HuH-7 (cell line): ENCODE measurements at regions not wholly inside any gene's neighbourhood (a gene's known extent, or its start where the extent isn't known, plus 50 kb on each side); places are given as distances from the start of the nearest gene placed in this dataset.
A peak's percentile ranks its signal among the peaks of the same experiment; 100 is the strongest.
"Not testable (repeated sequence)": the region's sequence is repeated elsewhere in the genome, so short reads cannot be mapped to it uniquely, and the experiment has no call there.

ENCODE experiments used
- DNase-seq: peaks from one replicate; pipeline ENCODE4 v3.0.0; 2011; ENCODE audit warnings: low spot score

DNA sequence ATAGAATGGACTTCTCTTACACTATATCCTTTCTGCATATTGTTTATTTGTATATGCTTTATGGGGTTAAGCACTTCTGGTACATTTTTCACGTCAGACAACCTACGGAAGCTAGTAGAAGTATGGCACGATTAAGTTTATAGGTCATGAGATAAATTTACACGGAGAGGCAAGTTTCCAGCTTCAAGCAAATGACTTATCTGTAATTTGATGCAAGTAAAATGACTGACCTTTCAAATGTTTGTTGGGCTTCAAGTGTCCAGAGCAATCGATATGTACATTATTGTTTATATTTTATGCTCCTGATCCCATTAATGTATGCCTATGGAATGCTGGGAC is 97.5 kb upstream of the EFEMP1 start:
- DNase-seq, result no peak

DNA sequence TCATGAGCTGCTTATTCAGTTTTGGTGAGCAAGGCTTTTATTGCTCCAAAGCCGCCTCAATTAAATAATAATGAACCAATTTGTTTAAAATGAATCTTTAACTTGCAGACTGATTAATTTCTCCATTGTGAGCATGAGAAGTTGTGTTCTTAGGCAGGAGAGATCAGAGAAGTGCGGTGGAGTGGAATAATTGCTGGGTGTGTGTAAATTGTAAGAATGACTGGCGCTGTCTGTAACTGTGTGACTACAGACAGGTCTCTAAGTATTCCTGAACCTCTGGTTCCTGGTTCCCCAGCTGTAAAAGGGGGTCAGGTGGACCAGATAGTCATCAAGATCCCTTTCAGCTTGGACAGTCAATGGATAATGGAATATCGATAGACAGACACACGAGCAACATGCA is 98.0 kb upstream of the EFEMP1 start:
- DNase-seq, result no peak

DNA sequence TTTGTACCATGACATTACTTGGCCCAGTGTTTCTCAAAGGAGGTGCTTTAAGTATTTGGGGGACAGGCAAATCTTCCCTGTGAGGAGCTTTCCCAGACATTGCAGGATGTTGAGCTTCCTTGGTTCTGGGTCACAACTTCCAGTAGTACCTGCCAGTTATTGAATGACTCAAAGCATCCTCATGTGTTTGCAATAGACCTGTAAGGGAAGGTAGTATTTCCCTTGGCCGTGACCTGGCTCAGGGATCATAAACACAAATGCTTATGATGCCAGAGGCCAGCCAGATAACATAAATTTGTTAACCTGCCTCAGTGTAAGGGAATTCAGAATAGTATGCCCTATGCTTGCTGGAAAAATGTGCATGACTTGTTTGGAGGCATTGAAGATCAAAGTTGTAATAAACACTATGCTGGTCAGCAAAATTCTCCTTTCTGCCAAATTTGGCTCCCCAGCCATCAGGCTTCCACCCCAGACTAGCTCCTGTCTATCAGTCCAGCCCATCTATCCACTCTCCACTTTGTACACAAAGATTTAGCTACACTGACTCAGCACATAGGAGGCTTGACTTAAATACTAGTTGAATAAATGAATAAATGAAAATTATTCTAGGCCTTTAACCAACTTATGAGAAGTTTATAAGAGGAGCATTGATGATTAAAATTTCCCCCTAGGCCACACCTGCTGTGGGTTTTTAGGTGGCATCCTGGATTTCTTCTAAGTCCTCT is 102.0 kb upstream of the EFEMP1 start:
- DNase-seq, result no peak

DNA sequence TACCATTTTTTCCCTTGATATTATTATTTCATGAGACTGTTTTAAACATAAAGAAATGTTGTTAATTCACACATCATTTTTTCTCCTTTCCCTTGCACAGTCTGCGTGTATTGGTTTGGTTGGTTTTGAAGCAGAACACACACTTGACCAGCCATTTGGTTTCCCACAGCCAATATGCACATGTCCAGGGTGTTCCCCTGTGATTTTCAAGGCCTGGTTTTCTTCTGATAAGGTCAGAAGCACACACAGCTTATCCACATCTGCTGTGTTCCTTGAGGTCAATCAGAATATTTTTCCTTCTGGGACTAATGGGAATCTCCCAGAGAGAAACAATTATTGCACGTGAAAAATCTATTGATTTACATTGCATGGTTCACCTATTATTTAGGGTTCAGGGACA is 103.2 kb upstream of the EFEMP1 start:
- DNase-seq, result no peak

DNA sequence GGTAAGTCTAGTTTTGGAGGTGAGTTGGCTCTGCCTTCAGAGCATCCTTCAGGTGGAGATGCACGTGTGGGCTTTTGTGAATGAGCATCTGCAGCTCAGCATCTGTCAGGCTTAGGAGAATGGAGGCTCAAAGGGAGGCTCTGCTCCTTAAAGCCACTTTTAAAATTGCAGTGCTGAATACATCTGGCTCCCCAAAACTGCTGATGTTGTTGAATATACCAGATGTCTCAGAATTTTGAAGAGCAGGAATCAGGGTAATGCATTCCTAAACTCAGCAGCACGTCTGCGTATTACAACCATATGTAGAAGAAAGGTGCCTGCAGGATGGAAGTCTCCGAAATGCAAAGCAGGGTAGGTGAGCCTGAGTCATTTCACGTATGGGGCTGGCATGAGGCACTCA is 106.5 kb upstream of the EFEMP1 start:
- no peak for DNase-seq

DNA sequence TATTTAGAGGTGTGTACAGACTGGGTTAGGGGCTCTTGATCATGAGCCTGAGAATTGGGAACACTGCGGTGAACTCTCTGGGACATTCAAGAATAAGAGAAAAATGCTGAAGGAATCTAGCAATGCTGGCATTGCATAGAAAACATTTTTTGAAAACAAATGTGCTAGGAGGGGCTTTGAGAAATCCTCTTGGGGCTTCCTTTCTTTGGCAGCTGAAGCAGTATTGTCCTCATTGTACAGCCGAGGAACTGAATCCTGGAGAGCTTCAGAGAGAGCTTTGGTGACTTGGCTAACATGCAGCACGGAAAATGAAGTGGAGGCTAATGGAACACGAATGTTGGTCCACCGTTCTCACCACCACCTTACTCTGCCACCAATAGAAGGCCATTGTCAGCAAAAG is 107.3 kb upstream of the EFEMP1 start:
- no peak for DNase-seq

DNA sequence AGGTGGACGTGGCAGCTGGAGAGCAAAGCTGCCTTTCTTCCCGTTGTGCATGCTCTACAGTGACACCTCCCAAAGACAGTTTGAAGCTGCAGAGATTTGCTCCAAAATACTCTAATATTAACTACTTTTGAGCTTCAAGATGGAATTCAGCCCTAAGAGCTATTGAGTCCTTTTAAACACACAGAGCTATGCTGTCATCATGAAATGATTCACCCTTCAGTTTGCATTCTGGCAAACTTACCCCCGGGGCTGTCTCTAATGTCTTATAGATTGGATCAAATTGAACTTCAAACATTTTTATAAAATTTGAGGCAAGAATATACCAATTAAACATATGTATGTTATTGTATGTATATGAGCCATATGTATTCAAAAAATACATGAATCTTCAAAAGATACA is 110.7 kb upstream of the EFEMP1 start:
- DNase-seq, result no peak

DNA sequence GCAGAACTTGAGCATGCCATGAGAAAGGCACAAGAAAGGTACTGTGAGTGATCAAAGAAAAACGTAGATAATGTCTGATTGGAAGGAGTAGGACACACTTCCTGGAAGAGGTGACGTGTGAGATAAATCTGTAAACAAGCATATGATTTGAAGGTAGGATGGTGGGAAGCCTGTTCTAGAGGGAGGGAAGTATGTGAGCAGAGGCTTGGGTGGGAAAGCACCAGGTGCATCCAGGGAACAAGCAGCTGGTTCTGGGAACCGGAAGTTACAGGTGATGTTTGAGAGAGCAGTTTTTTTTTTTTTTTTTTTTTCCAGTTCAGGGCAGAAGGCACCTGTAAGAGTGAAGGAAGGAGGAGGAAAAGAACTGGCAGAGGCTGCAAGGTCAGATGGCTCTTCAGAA is 116.6 kb upstream of the EFEMP1 start:
- DNase-seq, result no peak

DNA sequence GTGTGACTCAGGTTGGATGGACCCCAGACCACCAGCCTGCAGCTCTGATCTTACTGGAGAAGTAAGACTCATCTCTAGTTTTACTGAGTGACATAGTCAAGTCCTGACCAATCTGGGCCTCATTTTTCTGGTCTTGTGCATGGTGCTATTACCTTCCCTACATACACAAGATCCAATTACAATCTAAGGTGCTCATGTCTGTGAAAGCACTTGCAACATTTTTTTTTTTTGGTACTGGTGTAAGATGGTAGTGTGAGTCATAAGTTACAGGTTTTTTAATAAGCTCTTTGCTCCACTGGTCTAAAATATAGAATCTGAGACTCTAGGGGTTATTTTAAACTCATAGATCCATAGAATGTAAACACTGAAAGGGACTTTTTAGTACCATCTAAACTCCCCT is 117.3 kb upstream of the EFEMP1 start:
- no peak for DNase-seq

DNA sequence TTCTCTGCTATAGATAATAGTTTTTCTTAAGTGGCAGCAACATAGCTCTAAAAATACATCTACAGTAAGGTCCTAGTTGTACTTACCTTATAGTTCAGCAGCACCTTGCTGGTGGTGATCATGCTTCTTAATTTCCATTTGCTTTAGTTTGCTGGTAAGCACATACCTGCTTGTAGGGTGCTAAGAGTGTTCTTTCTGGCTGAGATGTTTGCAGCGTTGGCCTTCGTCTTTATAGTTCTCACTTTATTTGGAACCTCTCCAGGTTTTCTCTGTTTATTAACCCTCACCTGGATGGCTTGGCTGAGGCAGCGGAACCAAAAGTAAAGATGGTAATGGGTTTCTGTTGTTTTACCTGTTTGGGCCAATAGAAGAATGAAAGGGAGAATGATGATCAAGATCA is 123.6 kb upstream of the EFEMP1 start:
- DNase-seq, result no peak

DNA sequence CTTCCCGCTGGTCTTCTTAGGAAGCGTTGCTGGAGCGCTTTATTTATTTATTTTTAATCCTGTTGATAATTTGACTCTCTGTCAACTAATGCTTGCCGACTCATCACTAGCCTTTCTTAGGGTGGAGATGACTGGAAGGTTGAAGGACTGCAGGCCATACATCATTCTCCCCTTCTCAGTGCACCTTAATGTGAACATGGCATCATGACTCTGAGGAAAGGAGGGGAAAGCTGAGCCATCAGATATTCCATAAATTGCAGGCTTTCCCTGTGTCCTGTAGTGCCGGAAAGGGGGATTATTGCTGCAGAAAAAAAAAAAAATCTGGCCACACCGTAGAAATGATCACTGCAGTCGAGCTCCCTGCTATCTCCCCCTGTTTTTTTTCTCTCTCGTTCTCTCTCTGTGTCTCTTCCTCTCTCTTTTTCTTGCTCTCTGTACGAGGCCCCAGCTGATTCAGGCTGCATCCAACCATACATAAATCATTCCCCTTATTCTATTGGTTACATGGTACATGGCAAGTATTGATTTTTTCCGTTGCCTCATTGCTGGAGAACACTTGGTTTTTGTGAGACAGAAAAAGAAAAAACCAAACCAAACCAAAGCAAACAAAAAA is 125.8 kb upstream of the EFEMP1 start:
- no peak for DNase-seq

DNA sequence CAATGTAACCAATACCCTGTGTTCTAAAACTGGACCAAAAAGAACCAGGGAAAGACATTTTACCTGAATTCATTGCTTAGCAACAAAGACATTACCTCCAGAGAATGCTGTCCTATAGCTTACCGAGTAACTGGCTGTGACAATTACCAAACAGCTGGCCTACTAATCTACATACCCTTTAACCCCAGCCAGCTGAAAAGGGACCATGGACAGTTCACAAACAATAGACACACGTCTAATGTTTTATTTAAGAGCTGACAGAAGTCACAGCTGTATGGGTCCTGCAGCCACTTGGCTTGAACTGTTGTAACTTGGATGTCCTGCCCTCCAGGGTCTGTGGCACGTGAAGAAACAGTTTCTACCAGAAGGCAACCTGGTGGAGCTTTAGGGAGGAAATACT is 130.1 kb upstream of the EFEMP1 start:
- DNase-seq, result no peak

DNA sequence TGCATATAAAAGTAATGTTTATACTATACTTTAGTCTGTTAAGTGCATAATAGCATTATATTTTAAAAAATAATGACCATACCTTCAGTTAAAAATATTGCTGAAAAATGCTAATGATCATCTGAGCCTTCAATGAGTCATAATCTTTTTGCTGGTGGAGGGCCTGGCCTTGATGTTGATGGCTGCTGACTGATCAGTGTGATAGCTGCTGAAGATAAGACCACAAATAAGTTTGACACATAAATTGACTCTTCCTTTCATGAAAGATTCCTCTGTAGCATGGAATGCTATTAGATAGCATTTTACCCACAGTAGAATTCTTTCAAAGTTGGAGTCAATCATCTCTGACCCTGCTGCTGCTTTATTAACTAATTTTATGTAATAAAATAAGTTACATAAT is 128.4 kb upstream of the CCDC85A start:
- no peak for DNase-seq

DNA sequence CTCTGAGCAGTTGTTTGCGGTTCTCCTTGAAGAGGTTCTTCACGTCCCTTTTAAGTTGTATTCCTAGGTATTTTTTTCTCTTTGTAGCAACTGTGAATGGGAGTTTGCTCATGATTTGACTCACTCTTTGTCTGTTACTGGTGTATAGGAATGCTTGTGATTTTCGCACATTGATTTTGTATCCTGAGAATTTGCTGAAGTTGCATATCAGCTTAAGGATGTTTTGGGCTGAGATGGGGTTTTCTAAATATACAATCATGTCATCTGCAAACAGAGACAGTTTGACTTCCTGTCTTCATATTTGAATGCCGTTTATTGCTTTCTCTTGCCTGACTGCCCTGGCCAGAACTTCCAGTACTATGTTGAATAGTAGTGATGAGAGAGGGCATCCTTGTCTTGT is 122.5 kb upstream of the CCDC85A start:
- DNase-seq, result not testable (repeated sequence)

DNA sequence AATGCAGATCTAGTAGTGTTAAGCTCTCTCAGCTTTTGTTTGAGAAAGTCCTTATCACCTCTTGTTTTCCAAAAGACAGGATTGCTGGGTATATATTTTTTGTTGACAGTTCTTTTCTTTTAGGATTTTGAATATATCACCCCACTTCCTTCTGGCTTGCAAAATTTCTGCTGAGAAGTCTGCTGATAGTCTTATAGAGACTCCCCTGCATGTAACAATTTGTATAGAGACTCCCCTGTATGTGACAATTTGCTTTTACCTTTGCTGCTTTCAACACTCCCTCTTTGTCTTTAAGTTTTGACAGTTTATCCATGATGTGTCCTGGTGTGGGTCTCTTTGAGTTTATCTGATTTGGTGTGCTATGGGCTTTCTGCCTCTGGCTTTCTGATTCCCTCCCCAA is 115.0 kb upstream of the CCDC85A start:
- DNase-seq, result no peak

DNA sequence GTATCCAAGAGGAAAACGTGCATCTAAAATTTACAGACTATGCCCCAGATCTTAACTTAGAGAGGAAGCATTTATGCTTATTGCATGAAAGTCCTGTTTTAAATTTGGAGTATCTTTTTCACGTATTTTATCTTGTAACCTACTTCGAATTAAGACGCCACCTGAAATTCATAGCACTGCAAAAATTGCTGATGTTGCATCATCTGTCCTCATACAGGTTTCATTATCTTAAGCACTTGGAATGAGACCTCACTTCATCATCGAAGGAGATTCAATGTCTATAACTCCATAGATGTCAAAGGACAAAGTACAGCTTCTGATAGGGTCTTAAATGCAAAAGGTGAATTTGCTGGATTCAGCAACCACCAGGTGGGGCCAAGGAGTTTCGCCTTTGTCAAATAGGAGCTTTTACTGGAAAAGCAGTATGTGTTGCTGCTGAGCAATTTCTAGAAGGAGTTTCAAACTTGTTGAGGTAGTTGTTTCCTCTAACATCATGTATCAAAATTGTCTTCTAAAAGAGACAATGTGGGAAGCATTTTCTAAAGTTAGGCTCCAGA is 106.4 kb upstream of the CCDC85A start:
- peak; percentile 42 for DNase-seq

DNA sequence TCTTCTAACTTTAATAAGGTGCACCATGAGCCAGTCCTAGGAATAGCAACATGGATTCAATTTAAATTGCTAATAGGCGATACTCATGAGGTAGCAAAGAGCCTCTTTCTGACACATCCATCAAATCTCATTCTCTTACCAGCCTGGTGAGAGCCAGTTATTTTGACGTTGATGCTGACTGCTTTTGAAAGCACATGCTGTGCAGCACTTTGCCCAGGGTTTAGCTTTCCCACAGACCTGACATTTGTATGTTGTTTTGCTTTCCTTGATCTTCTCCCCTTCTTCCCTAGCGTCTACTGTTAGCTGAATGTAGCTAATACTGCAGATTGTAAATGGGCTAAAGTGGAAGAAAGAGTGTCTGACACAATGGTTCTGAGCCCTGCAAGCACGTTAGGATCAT is 101.1 kb upstream of the CCDC85A start:
- no peak for DNase-seq

DNA sequence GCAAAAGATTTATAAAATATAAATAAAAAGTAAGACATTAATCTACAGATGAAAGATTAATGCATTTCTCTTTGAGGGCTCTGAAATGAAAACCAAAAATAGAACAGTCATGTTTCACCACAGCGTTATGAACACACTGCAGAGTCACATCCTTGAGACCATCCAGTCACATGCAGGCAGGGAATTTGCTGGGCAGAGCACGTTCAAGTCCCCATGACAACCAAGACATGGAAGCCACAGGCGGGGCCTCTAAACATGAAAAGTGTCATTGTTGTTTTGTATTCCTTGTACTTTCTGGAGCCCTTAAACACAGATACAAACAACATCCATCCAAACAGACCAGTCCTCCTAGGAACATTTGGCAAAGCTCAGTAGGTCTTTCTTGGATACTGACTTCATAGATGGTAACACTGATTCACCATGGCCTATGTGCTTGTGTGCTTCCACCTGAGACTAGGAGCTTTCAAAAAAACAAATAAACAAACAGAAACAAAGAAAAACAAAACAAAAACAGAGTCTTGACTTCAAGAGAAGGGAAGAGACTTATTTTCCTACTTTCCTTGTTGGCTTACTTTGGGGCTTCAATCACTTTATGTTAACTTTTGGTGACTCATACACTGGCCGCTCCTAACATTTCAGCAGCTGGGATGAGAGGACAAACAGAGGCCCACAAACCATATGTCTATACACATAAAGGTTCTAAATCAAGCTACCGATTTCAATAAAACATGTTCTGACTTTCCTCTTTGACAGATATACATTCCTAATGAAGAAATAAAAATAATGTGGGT is 99.5 kb upstream of the CCDC85A start:
- DNase-seq, result no peak

DNA sequence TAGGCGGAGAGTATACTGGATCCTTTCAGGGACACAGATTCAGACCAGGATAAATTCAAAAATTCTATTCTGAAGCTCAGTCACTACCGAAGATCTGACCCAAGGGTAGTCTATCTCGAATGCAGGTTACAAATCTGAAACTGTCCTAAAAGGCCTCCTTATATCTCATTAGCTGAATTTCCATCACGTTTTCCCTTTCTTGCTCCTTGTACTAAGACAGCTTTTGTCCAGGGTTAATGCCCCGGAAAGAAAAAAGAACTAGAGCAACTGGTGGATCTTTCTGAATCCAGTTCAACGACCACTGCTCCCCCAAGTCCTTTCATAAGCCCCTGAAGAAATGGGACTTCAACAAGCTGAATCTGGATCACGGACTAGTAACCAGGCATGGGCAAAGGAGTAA is 97.5 kb upstream of the CCDC85A start:
- no peak for DNase-seq

DNA sequence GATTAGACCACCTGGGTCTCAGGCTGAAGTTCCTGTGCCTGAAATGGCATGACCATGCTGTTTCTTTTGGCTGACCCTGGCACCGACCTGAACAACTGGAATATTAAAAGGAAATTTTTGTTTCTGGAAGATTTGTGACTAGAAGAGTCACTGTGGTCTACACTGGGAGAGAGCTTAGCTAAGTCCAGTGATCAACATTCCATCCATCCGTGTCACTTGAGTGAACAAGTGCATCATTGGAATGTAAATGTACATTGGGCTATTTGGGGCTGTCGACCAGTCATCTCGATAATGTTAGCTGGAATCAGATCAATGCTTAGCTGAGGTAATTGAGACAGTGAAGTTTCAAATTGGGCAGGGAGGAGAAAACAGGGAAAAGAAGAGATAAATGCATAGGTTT is 95.4 kb upstream of the CCDC85A start:
- no peak for DNase-seq

DNA sequence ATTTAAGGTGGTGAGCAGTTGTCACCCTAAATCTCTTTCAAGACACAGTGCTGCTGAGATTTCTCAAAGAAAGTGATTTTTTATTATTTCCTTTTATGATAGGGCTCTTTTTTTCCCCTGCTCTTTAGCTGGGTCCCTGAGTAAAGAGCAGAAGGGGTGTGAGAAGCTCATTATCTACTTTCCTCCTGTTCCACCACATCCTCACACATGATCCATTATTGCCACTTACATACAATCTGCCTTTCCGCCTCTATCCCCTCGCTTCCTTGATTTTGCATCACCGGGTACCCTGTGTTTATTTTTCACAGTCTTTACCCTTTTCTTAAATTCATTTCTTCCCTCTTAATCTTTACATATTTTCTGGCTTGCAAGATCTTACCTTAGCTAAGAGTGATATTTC is 93.9 kb upstream of the CCDC85A start:
- no peak for DNase-seq

DNA sequence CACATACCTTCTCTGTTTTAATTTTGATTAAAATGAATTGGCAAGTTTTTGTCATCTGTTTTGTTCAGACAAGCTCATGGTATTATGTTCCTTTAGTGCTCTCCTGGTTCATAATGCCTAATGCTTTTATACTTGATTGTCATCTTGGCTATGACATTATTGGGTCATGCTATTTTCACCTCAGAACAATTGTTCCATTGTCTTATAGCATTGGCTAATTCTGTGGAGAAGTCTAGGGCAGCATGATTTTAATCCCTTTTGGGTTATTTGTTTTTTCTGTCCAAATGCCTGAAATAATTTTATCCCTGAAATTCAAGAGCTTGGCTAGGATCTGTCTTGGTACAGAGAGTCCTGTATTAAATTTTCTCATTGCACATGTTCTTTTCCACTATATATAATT is 83.8 kb upstream of the CCDC85A start:
- DNase-seq, result no peak

DNA sequence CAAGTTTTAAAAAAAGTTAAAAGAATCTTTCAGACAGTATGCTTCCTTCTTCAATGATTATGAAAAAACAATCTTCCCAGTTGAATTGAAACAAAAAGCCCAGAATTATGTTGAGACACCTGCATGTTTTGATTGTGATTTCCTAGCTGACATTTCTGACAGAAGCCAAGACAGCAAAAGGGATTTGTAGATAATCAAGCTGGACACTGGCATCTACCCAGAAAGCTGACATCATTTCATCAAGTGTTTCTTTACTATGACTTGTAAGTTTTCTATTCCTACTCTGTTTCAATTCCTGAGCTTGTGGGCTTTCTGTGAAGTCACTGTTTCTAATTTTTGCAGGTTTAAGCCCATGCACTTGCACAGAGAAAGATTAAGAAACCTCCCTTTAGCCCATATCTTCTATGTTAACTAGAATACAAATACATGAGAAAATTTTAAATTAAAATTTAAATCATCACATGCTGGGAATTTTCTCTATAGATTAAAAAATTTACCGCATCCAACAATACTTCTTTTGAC is 82.9 kb upstream of the CCDC85A start:
- DNase-seq, result no peak
